SK-N-SH treated with all-trans-retinoic acid at 6 μM for 48 hours (cell line): ENCODE measurements at regions not wholly inside any gene's neighbourhood (a gene's known extent, or its start where the extent isn't known, plus 50 kb on each side); places are given as distances from the start of the nearest gene placed in this dataset.

ENCODE experiments used
- ATAC-seq: fragments of 200-7000 bp; cut with Tn5 transposase; 3 replicates; pipeline ENCODE4 v1.9.1; 2020; ENCODE audit warnings: mild to moderate bottlenecking, moderate library complexity
- BACH2 ChIP-seq: fragments of 250-450 bp; sonication (Bioruptor Pico); IDR thresholded peaks from 2 replicates; pipeline ENCODE4 v1.9.0; 2021; ENCODE audit warnings: mild to moderate bottlenecking, borderline replicate concordance
- CSDC2 ChIP-seq: fragments of 250-450 bp; sonication (Bioruptor Pico); IDR thresholded peaks from 2 replicates; pipeline ENCODE4 v1.5.0; 2020; ENCODE audit warnings: mild to moderate bottlenecking, moderate library complexity
- ESRRG ChIP-seq: fragments of 250-450 bp; sonication (Bioruptor Pico); IDR thresholded peaks from 2 replicates; pipeline ENCODE4 v1.6.1; 2021; ENCODE audit warnings: mild to moderate bottlenecking
- GLIS3 ChIP-seq: fragments of 250-450 bp; sonication (Bioruptor Pico); IDR thresholded peaks from 2 replicates; pipeline ENCODE4 v1.5.0; 2020; ENCODE audit warnings: mild to moderate bottlenecking, moderate library complexity
- ISL1 ChIP-seq: fragments of 250-450 bp; sonication (Bioruptor Pico); IDR thresholded peaks from 2 replicates; pipeline ENCODE4 v2.1.2; 2022; ENCODE audit warnings: mild to moderate bottlenecking, moderate library complexity
- OSR1 ChIP-seq: fragments of 250-450 bp; sonication (Bioruptor Pico); IDR thresholded peaks from 2 replicates; pipeline ENCODE4 v1.8.0; 2022; ENCODE audit warnings: moderate library complexity, mild to moderate bottlenecking, inconsistent platforms
- PATZ1 ChIP-seq: fragments of 250-450 bp; sonication (Bioruptor Pico); IDR thresholded peaks from 2 replicates; pipeline ENCODE4 v1.8.0; 2020; ENCODE audit warnings: mild to moderate bottlenecking, moderate library complexity, borderline replicate concordance
- POU6F1 ChIP-seq: fragments of 250-450 bp; sonication (Bioruptor Pico); IDR thresholded peaks from 2 replicates; pipeline ENCODE4 v1.8.0; 2021; ENCODE audit warnings: low read depth, mild to moderate bottlenecking, moderate library complexity, borderline replicate concordance
- PPARA ChIP-seq: fragments of 250-450 bp; sonication (Bioruptor Pico); IDR thresholded peaks from 2 replicates; pipeline ENCODE4 v1.5.0; 2020; ENCODE audit warnings: mild to moderate bottlenecking, borderline replicate concordance
- RARB ChIP-seq: fragments of 250-450 bp; sonication (Bioruptor Pico); IDR thresholded peaks from 2 replicates; pipeline ENCODE4 v1.8.0; 2021; ENCODE audit warnings: mild to moderate bottlenecking, moderate library complexity
- SNAI2 ChIP-seq: fragments of 250-450 bp; sonication (Bioruptor Pico); IDR thresholded peaks from 2 replicates; pipeline ENCODE4 v1.5.0; 2020; ENCODE audit warnings: mild to moderate bottlenecking, moderate library complexity
- TCF4 ChIP-seq: fragments of 250-450 bp; sonication (Bioruptor Pico); IDR thresholded peaks from 2 replicates; pipeline ENCODE4 v1.8.0; 2021; ENCODE audit warnings: mild to moderate bottlenecking, moderate library complexity, borderline replicate concordance
- TOX ChIP-seq: fragments of 250-450 bp; sonication (Bioruptor Pico); IDR thresholded peaks from 2 replicates; pipeline ENCODE4 v1.8.0; 2021; ENCODE audit warnings: mild to moderate bottlenecking, moderate library complexity, borderline replicate concordance
- ZFP3 ChIP-seq: fragments of 250-450 bp; sonication (Bioruptor Pico); IDR thresholded peaks from 2 replicates; pipeline ENCODE4 v1.5.0; 2020; ENCODE audit warnings: mild to moderate bottlenecking, moderate library complexity
- ZNF565 ChIP-seq: fragments of 450-650 bp; formaldehyde crosslinking; conservative IDR thresholded peaks from 2 replicates; pipeline ENCODE4 v1.5.0; 2020; ENCODE audit warnings: low read depth, mild to moderate bottlenecking, moderate library complexity
- ZNF70 ChIP-seq: fragments of 450-650 bp; formaldehyde crosslinking; IDR thresholded peaks from 2 replicates; pipeline ENCODE4 v1.5.0; 2020; ENCODE audit warnings: mild to moderate bottlenecking, moderate library complexity
- ZNF8 ChIP-seq: fragments of 450-650 bp; formaldehyde crosslinking; IDR thresholded peaks from 2 replicates; pipeline ENCODE4 v1.5.0; 2020; ENCODE audit warnings: mild to moderate bottlenecking, moderate library complexity
- TF ChIP-seq, protein P1 (sequence below): fragments of 250-450 bp; sonication (Bioruptor Pico); IDR thresholded peaks from 2 replicates; pipeline ENCODE4 v1.5.1; 2021; ENCODE audit warnings: mild to moderate bottlenecking, moderate library complexity
- TF ChIP-seq, protein P2 (sequence below): fragments of 250-450 bp; sonication (Bioruptor Pico); IDR thresholded peaks from 2 replicates; pipeline ENCODE4 v1.5.0; 2020; ENCODE audit warnings: mild to moderate bottlenecking, moderate library complexity
- TF ChIP-seq, protein P3 (sequence below): fragments of 250-450 bp; sonication (Bioruptor Pico); IDR thresholded peaks from 2 replicates; pipeline ENCODE4 v1.5.1; 2020; ENCODE audit warnings: low read depth, mild to moderate bottlenecking, moderate library complexity

- no peak for ATAC-seq
These were observed 874.8 kb upstream of the SLITRK6 start for GRCh38 chr13:86673931-86674431.

DNA sequence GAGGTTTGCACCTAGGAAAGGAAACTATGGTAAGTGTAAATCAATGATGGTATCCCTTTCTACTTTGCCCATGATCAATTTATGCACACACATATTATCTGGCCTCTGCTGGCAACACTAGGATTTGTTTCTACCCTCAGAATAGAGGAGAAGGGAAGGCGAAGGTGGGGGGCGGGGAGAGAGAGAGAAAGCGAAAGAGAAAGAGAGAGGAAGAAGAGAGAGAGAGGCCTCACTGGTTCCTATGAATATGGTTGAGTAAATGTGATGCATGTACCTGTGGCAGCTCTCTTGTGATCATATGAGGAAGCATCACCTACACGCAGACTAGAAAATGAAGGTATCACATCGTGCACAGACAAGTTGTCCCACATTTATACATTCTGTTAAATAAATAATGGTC is 882.0 kb upstream of the SLITRK6 start:
- no peak for ATAC-seq
- TF ChIP-seq, protein P1, sequence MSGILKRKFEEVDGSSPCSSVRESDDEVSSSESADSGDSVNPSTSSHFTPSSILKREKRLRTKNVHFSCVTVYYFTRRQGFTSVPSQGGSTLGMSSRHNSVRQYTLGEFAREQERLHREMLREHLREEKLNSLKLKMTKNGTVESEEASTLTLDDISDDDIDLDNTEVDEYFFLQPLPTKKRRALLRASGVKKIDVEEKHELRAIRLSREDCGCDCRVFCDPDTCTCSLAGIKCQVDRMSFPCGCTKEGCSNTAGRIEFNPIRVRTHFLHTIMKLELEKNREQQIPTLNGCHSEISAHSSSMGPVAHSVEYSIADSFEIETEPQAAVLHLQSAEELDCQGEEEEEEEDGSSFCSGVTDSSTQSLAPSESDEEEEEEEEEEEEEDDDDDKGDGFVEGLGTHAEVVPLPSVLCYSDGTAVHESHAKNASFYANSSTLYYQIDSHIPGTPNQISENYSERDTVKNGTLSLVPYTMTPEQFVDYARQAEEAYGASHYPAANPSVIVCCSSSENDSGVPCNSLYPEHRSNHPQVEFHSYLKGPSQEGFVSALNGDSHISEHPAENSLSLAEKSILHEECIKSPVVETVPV: no peak
- TF ChIP-seq ZFP3: no peak
- no peak for TF ChIP-seq ZNF8 (CRISPR knock-in tag)
- TF ChIP-seq RARB (CRISPR knock-in tag): no peak
- TF ChIP-seq OSR1 (CRISPR knock-in tag): no peak
- no peak for TF ChIP-seq PATZ1 (CRISPR knock-in tag)
- TF ChIP-seq, protein P2, sequence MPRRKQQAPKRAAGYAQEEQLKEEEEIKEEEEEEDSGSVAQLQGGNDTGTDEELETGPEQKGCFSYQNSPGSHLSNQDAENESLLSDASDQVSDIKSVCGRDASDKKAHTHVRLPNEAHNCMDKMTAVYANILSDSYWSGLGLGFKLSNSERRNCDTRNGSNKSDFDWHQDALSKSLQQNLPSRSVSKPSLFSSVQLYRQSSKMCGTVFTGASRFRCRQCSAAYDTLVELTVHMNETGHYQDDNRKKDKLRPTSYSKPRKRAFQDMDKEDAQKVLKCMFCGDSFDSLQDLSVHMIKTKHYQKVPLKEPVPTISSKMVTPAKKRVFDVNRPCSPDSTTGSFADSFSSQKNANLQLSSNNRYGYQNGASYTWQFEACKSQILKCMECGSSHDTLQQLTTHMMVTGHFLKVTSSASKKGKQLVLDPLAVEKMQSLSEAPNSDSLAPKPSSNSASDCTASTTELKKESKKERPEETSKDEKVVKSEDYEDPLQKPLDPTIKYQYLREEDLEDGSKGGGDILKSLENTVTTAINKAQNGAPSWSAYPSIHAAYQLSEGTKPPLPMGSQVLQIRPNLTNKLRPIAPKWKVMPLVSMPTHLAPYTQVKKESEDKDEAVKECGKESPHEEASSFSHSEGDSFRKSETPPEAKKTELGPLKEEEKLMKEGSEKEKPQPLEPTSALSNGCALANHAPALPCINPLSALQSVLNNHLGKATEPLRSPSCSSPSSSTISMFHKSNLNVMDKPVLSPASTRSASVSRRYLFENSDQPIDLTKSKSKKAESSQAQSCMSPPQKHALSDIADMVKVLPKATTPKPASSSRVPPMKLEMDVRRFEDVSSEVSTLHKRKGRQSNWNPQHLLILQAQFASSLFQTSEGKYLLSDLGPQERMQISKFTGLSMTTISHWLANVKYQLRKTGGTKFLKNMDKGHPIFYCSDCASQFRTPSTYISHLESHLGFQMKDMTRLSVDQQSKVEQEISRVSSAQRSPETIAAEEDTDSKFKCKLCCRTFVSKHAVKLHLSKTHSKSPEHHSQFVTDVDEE (CRISPR knock-in tag): no peak
- no peak for TF ChIP-seq ESRRG (CRISPR knock-in tag)
- TF ChIP-seq PPARA: no peak
- no peak for TF ChIP-seq CSDC2
- no peak for TF ChIP-seq ZNF70

More at GRCh38 chr13:86673931-86674431, 874.8 kb upstream of the SLITRK6 start:
- TF ChIP-seq TCF4 (CRISPR knock-in tag): no peak
- no peak for TF ChIP-seq ZFP3
- TF ChIP-seq POU6F1 (CRISPR knock-in tag): no peak
- no peak for TF ChIP-seq ZNF565 (CRISPR knock-in tag)
- TF ChIP-seq ZNF70: no peak
- TF ChIP-seq TOX (CRISPR knock-in tag): no peak
- TF ChIP-seq GLIS3 (CRISPR knock-in tag): no peak
- TF ChIP-seq, protein P2 (CRISPR knock-in tag): no peak
- TF ChIP-seq PPARA: no peak
- TF ChIP-seq OSR1 (CRISPR knock-in tag): no peak

- ATAC-seq: no peak
- TF ChIP-seq, protein P3, sequence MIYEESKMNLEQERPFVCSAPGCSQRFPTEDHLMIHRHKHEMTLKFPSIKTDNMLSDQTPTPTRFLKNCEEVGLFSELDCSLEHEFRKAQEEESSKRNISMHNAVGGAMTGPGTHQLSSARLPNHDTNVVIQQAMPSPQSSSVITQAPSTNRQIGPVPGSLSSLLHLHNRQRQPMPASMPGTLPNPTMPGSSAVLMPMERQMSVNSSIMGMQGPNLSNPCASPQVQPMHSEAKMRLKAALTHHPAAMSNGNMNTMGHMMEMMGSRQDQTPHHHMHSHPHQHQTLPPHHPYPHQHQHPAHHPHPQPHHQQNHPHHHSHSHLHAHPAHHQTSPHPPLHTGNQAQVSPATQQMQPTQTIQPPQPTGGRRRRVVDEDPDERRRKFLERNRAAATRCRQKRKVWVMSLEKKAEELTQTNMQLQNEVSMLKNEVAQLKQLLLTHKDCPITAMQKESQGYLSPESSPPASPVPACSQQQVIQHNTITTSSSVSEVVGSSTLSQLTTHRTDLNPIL (CRISPR knock-in tag): no peak
- TF ChIP-seq RARB (CRISPR knock-in tag) (no peak), OSR1 (CRISPR knock-in tag) (no peak), TOX (CRISPR knock-in tag) (no peak), ESRRG (CRISPR knock-in tag) (no peak), ZNF565 (CRISPR knock-in tag) (no peak), BACH2 (CRISPR knock-in tag) (no peak), POU6F1 (CRISPR knock-in tag) (no peak), ISL1 (CRISPR knock-in tag) (no peak), ZNF70 (no peak), ZFP3 (no peak), GLIS3 (CRISPR knock-in tag) (no peak), SNAI2 (CRISPR knock-in tag) (no peak), TCF4 (CRISPR knock-in tag) (no peak)
- TF ChIP-seq, protein P2 (CRISPR knock-in tag): no peak
These were observed 885.2 kb upstream of the SLITRK6 start for GRCh38 chr13:86684402-86684801.
